Gastroesophageal sphincter (tissue), 4 donors: ENCODE measurements at regions not wholly inside any gene's neighbourhood (a gene's known extent, or its start where the extent isn't known, plus 50 kb on each side); places are given as distances from the start of the nearest gene placed in this dataset.

ENCODE experiments used
- ATAC-seq: fragments of 150-250 bp; one replicate; pipeline ENCODE4 v1.9.1; 2016; ENCODE audit warnings: mild to moderate bottlenecking, moderate library complexity
- H3K27ac ChIP-seq, 4 donors: fragments of 200-600 bp; sonication (generic) in 3 of 4; 1 replicate in 3 of 4; 2 replicates in 1 of 4; pipeline ENCODE4 v1.5.1; 2016 to 2019
- H3K27me3 ChIP-seq: fragments of 200-600 bp; sonication (generic); one replicate; pipeline ENCODE4 v1.5.1; 2019
- H3K36me3 ChIP-seq, 2 donors: fragments of 200-600 bp; sonication (generic); one replicate each; pipeline ENCODE4 v1.5.1; 2019; ENCODE audit warnings: control low read depth in 1 of 2
- H3K4me1 ChIP-seq, 3 donors: fragments of 200-600 bp; sonication (generic); 1 replicate in 2 of 3; 2 replicates in 1 of 3; pipeline ENCODE4 v1.5.1; 2016 to 2019; ENCODE audit warnings: control low read depth in 2 of 3
- H3K4me3 ChIP-seq, 2 donors: fragments of 200-600 bp; sonication (generic); one replicate each; pipeline ENCODE4 v1.5.1; 2019; ENCODE audit warnings: mild to moderate bottlenecking in 1 of 2, moderate library complexity in 1 of 2
- H3K9me3 ChIP-seq, 3 donors: fragments of 200-600 bp; sonication (generic); one replicate each; pipeline ENCODE4 v1.5.1; 2017 to 2019; ENCODE audit warnings: control low read depth in 2 of 3
- EP300 ChIP-seq: sonication (generic); formaldehyde crosslinking; IDR thresholded peaks from one replicate; pipeline ENCODE4 v1.6.1; 2017; ENCODE audit warnings: antibody characterized with exemption, mild to moderate bottlenecking
- POLR2A ChIP-seq, 2 donors: fragments of 450-650 bp; IDR thresholded peaks; one replicate each; pipeline ENCODE4 v1.6.1; 2017; ENCODE audit warnings: antibody characterized with exemption in 2 of 2, mild to moderate bottlenecking in 2 of 2, moderate library complexity in 1 of 2
- POLR2AphosphoS5 ChIP-seq: sonication (generic); formaldehyde crosslinking; IDR thresholded peaks from one replicate; pipeline ENCODE4 v1.6.1; 2017; ENCODE audit warnings: antibody characterized with exemption
- WGBS, 2 donors: methylation state at CpG; one replicate each; pipeline ENCODE4 v1.1.5; 2018; ENCODE audit warnings: low coverage in 1 of 2; 5-methylcytosine and 5-hydroxymethylcytosine counted together
- TF ChIP-seq, protein P1 (sequence below), 4 experiments: fragments of 200-600 bp in 2 of 4; fragments of 450-650 bp in 2 of 4; sonication (generic) in 1 of 4; IDR thresholded peaks; one replicate each; pipeline ENCODE4 v1.5.1; 2017 to 2019; ENCODE audit warnings: antibody characterized with exemption in 4 of 4, mild to moderate bottlenecking in 2 of 4, moderate library complexity in 2 of 4

GRCh38 chr10:28354511-28354910 is 51.6 kb upstream of the MPP7 start:
- Histone ChIP-seq H3K9me3 (no peaks in the 10 kb centered on the region), H3K27me3 (no peaks in the 10 kb centered on the region), H3K4me1 (no peaks in the 10 kb centered on the region), H3K27ac (no peak overlapping the region), H3K4me3 (no peak overlapping the region), H3K36me3 (no peaks in the 10 kb centered on the region)
- no peak for ATAC-seq
- TF ChIP-seq POLR2AphosphoS5: no peak
- no peak for TF ChIP-seq POLR2A (IDR thresholded peaks at IDR 0.05)
- TF ChIP-seq EP300: no peak
- TF ChIP-seq, protein P1, sequence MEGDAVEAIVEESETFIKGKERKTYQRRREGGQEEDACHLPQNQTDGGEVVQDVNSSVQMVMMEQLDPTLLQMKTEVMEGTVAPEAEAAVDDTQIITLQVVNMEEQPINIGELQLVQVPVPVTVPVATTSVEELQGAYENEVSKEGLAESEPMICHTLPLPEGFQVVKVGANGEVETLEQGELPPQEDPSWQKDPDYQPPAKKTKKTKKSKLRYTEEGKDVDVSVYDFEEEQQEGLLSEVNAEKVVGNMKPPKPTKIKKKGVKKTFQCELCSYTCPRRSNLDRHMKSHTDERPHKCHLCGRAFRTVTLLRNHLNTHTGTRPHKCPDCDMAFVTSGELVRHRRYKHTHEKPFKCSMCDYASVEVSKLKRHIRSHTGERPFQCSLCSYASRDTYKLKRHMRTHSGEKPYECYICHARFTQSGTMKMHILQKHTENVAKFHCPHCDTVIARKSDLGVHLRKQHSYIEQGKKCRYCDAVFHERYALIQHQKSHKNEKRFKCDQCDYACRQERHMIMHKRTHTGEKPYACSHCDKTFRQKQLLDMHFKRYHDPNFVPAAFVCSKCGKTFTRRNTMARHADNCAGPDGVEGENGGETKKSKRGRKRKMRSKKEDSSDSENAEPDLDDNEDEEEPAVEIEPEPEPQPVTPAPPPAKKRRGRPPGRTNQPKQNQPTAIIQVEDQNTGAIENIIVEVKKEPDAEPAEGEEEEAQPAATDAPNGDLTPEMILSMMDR (IDR thresholded peaks at IDR 0.05): no peak
- WGBS, 2 donors: 56 to 75% methylated on average over 2 to 4 of the region's 4 CpGs

- Histone ChIP-seq H3K4me3 (no peak overlapping the region), H3K27me3 (no peaks in the 10 kb centered on the region), H3K27ac (no peak overlapping the region), H3K36me3 (no peaks in the 10 kb centered on the region), H3K9me3 (no peaks in the 10 kb centered on the region), H3K4me1 (no peaks in the 10 kb centered on the region)
- no peak for ATAC-seq
- WGBS, 2 donors: 57 to 72% methylated on average over 2 of the region's 2 CpGs
- TF ChIP-seq EP300 (no peak), POLR2AphosphoS5 (no peak), POLR2A (IDR thresholded peaks at IDR 0.05) (no peak)
- TF ChIP-seq, protein P1 (IDR thresholded peaks at IDR 0.05): no peak
Observed at GRCh38 chr10:28355376-28355775, 52.5 kb upstream of the MPP7 start.

- Histone ChIP-seq H3K27ac (no peak overlapping the region), H3K27me3 (no peaks in the 10 kb centered on the region), H3K4me1 (no peaks in the 10 kb centered on the region), H3K4me3 (no peak overlapping the region), H3K9me3 (no peaks in the 10 kb centered on the region), H3K36me3 (no peaks in the 10 kb centered on the region)
- ATAC-seq: no peak
- TF ChIP-seq POLR2A (IDR thresholded peaks at IDR 0.05) (no peak), POLR2AphosphoS5 (no peak), EP300 (no peak)
- TF ChIP-seq, protein P1 (IDR thresholded peaks at IDR 0.05): no peak
- 87% methylated on average over 3 of the region's 3 CpGs; no CpG with 5 or more reads in 1 of the 2 donors for WGBS, 2 donors
Observed at GRCh38 chr10:28359334-28359733, 56.5 kb upstream of the MPP7 start.

DNA sequence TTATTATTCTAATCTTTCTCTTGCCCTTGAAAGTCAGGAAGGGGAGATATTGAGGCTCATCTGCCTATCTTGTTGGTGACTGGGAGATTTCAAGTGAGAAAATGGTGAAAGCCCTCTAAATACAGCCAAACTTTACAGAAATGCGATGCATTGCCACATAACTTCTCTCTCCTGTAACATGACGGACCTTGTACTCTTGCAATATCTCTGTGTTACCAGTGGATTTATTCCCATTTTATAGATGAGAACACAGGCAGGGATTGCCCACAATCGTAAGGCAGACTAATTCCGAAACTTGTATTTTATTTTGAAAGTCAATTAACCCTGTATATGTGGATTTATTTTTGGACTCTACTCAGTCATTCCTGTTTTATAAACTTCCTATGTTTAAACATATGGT is 57.3 kb upstream of the MPP7 start:
- Histone ChIP-seq H3K36me3 (no peaks in the 10 kb centered on the region), H3K4me3 (no peak overlapping the region), H3K9me3 (no peaks in the 10 kb centered on the region), H3K27me3 (no peaks in the 10 kb centered on the region), H3K4me1 (no peaks in the 10 kb centered on the region), H3K27ac (no peak overlapping the region)
- WGBS, 2 donors: 64 to 72% methylated on average over 4 of the region's 4 CpGs
- TF ChIP-seq POLR2A (IDR thresholded peaks at IDR 0.05) (no peak), EP300 (no peak), POLR2AphosphoS5 (no peak)
- TF ChIP-seq, protein P1 (IDR thresholded peaks at IDR 0.05): no peak
- no peak for ATAC-seq

DNA sequence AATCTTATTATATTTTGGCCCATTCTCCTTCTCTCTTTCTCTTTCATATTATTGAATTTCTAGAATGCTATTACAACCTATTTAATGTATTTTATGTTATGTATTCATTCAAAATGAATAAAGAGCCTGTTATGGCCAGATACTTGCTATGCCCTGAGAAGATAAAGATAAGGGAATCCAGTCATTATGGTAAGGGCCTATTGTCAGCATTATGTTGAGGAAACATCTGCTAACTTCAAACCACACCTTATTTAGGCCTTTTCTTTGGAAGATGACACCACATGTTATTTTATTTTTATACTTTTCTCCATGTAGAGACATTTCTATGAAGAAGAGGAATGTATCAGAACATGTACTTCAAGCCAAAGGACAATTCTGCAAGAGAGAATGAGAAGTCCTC is 60.5 kb upstream of the MPP7 start:
- Histone ChIP-seq H3K27me3 (no peaks in the 10 kb centered on the region), H3K4me3 (no peak overlapping the region), H3K36me3 (no peaks in the 10 kb centered on the region), H3K27ac (no peak overlapping the region), H3K9me3 (no peaks in the 10 kb centered on the region), H3K4me1 (no peaks in the 10 kb centered on the region)
- ATAC-seq: no peak
- TF ChIP-seq EP300 (no peak), POLR2A (IDR thresholded peaks at IDR 0.05) (no peak), POLR2AphosphoS5 (no peak)
- TF ChIP-seq, protein P1 (IDR thresholded peaks at IDR 0.05): no peak
